Fibroblast of mammary gland (primary cell): ENCODE measurements at regions not wholly inside any gene's neighbourhood (a gene's known extent, or its start where the extent isn't known, plus 50 kb on each side); places are given as distances from the start of the nearest gene placed in this dataset.

Experiments
- DNase-seq: peaks from one replicate; pipeline ENCODE4 v3.0.0-alpha.2; 2010; ENCODE audit warnings: low read depth
- H3K4me3 ChIP-seq: 2 replicates; pipeline ENCODE4 v1.5.1; 2011; ENCODE audit warnings: low read depth, mild to moderate bottlenecking, low read length, moderate library complexity; ENCODE audit not compliant: control insufficient read depth
- CTCF ChIP-seq: conservative IDR thresholded peaks from 2 replicates; pipeline ENCODE4 v1.5.1; 2011; ENCODE audit warnings: low read depth, low read length, inconsistent platforms; ENCODE audit not compliant: control insufficient read depth, insufficient read depth

- TF ChIP-seq CTCF = no peak
- no peak for DNase-seq
Observed at GRCh38 chr9:19619221-19619620, 169.6 kb downstream of the SLC24A2 start.

GRCh38 chr9:19618816-19619215, 170.0 kb downstream of the SLC24A2 start:
- no peak for TF ChIP-seq CTCF
- DNase-seq = no peak
- H3K4me3 ChIP-seq = no peak overlapping the region

More at GRCh38 chr9:19619221-19619620, 169.6 kb downstream of the SLC24A2 start:
- H3K4me3 ChIP-seq = no peak overlapping the region

GRCh38 chr9:19615036-19615624, 173.7 kb downstream of the SLC24A2 start:
- no peak overlapping the region for H3K4me3 ChIP-seq
- DNase-seq = no peak
- TF ChIP-seq CTCF = no peak

GRCh38 chr9:19614294-19614693, 174.5 kb downstream of the SLC24A2 start:
- no peak for DNase-seq

GRCh38 chr9:19600538-19600937, 188.3 kb downstream of the SLC24A2 start:
- TF ChIP-seq CTCF = no peak
- DNase-seq = no peak
- no peak overlapping the region for H3K4me3 ChIP-seq

More at GRCh38 chr9:19614294-19614693, 174.5 kb downstream of the SLC24A2 start:
- no peak for TF ChIP-seq CTCF
- H3K4me3 ChIP-seq = no peak overlapping the region

- no peak overlapping the region for H3K4me3 ChIP-seq
- TF ChIP-seq CTCF = no peak
- no peak for DNase-seq
Observed at GRCh38 chr9:19598722-19599121, 189.9 kb downstream of the ACER2 start.

GRCh38 chr9:19597176-19597575, 188.4 kb downstream of the ACER2 start:
- no peak for DNase-seq
- no peak for TF ChIP-seq CTCF
- H3K4me3 ChIP-seq = no peak overlapping the region
